Small intestine (tissue), 7 donors: ENCODE measurements at regions not wholly inside any gene's neighbourhood (a gene's known extent, or its start where the extent isn't known, plus 50 kb on each side); places are given as distances from the start of the nearest gene placed in this dataset.
A peak's percentile ranks its signal among the peaks of the same experiment; 100 is the strongest.

ENCODE experiments used
- DNase-seq, 2 donors: peaks; one replicate each; pipeline versions ENCODE4 v3.0.0 to v3.0.0-alpha.2; 2013
- FAIRE-seq: peaks from 2 replicates; lab custom pipeline; 2012; peaks lifted over from hg19 to GRCh38; lab: Jason Lieb, UNC
- H3K27ac ChIP-seq, 3 donors: one replicate each; pipeline ENCODE4 v1.5.1; 2013; ENCODE audit warnings: low read length in 2 of 3, mild to moderate bottlenecking in 2 of 3, control low read depth in 1 of 3, inconsistent platforms in 1 of 3, low read depth in 1 of 3, moderate library complexity in 1 of 3
- H3K27me3 ChIP-seq, 3 donors: one replicate each; pipeline ENCODE4 v1.6.1; 2013; ENCODE audit warnings: low read length in 3 of 3, inconsistent platforms in 1 of 3; ENCODE audit not compliant: control insufficient read depth in 3 of 3, insufficient read depth in 3 of 3
- H3K36me3 ChIP-seq, 3 donors: one replicate each; pipeline ENCODE4 v1.6.1; 2013; ENCODE audit warnings: low read length in 3 of 3, inconsistent platforms in 1 of 3, low read depth in 1 of 3, mild to moderate bottlenecking in 1 of 3, moderate library complexity in 1 of 3; ENCODE audit not compliant: control insufficient read depth in 3 of 3, insufficient read depth in 2 of 3
- H3K4me1 ChIP-seq, 3 donors: one replicate each; pipeline ENCODE4 v1.6.1; 2013; ENCODE audit warnings: low read length in 2 of 3, inconsistent platforms in 1 of 3, low read depth in 1 of 3, mild to moderate bottlenecking in 1 of 3, moderate library complexity in 1 of 3; ENCODE audit not compliant: control insufficient read depth in 3 of 3, insufficient read depth in 2 of 3
- H3K4me3 ChIP-seq, 3 donors: one replicate each; pipeline ENCODE4 v1.5.1; 2013; ENCODE audit warnings: low read length in 3 of 3, control low read depth in 1 of 3, inconsistent platforms in 1 of 3, low read depth in 1 of 3, mild to moderate bottlenecking in 1 of 3, moderate library complexity in 1 of 3
- H3K9me3 ChIP-seq, 2 donors: one replicate each; pipeline ENCODE4 v1.6.1; 2013; ENCODE audit warnings: low read depth in 1 of 2, low read length in 1 of 2; ENCODE audit not compliant: control insufficient read depth in 2 of 2, insufficient read depth in 1 of 2
- WGBS, 3 donors: extraction: QIAGEN DNeasy Blood & Tissue Kit; methylation state at CpG; one replicate each; pipeline ENCODE4 v1.1.7; 2013; 5-methylcytosine and 5-hydroxymethylcytosine counted together
- donor health status: healthy with polysubstance abuse.
- donor health status: control.
- donor health status: control.
- donor health status: Bipolar disorder and iron deficiency.
- donor health status: healthy.

- Histone ChIP-seq H3K4me1 (peaks cover 0 to 24% (median 0%) of the 10 kb centered on the region in 3 donors), H3K9me3 (no peaks in the 10 kb centered on the region), H3K27me3 (no peaks in the 10 kb centered on the region), H3K4me3 (no peak overlapping the region), H3K27ac (peak overlapping the region in 1 of 3 donors; percentile 52), H3K36me3 (no peaks in the 10 kb centered on the region)
- 52 to 70% (median 66%) methylated on average over 1 of the region's 1 CpG for WGBS, 3 donors
- no peak for FAIRE-seq
- DNase-seq = no peak
Observed at GRCh38 chr1:55860326-55860725, 645.2 kb upstream of the USP24 start.

DNA sequence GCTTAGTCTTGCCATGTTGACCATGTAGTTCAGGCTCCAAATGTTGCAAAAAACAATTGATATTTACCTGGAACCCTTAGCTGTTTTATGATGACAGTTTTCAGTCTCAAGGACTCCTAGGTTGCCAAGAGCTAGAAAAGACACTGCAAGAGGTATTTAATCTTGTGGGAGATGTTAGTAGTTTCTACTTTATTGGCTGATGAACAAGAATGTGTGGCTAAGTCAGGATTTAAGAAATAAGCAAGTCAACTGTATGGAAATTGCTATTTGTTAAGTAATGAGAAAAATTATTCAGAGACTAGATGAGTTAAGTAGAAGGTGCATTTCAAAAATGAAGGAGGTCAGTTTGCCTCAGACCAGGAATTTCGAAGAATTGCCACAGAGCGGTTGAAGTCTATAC, 639.7 kb upstream of the USP24 start:
- no peak for DNase-seq
- 42 to 97% (median 91%) methylated on average over 2 of the region's 2 CpGs for WGBS, 3 donors
- H3K36me3 ChIP-seq = no peaks in the 10 kb centered on the region

DNA sequence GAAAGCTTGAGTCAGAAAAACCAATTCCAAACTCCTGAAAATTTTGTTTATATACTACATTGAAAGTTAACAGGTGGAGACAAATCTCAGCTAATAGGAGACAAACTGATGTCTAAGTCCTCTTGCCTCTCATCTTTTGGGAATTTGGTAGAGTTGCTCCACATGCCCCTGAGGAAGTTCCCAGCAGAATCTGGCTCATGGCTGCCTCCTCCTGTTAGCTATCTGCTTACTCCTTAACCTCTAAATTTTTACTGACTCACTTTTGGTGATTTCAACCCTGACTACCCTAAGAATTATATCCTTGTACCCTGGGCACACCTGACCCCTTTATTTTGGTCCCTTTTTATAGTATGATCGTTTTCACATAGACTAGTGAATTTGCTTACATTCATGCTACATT, 633.7 kb upstream of the USP24 start:
- Histone ChIP-seq H3K4me3 (no peak overlapping the region), H3K9me3 (no peaks in the 10 kb centered on the region), H3K27ac (no peak overlapping the region), H3K27me3 (no peaks in the 10 kb centered on the region), H3K4me1 (no peaks in the 10 kb centered on the region), H3K36me3 (no peaks in the 10 kb centered on the region)
- FAIRE-seq (no peak), DNase-seq (no peak)
- 47 to 78% (median 54%) methylated on average over 1 of the region's 1 CpG for WGBS, 3 donors

More for the DNA sequence above, 639.7 kb upstream of the USP24 start:
- Histone ChIP-seq H3K27ac (no peak overlapping the region), H3K4me1 (peaks cover 0 to 11% (median 0%) of the 10 kb centered on the region in 3 donors), H3K27me3 (no peaks in the 10 kb centered on the region), H3K4me3 (no peak overlapping the region), H3K9me3 (no peaks in the 10 kb centered on the region)
- FAIRE-seq = no peak

- Histone ChIP-seq H3K4me3 (no peak overlapping the region), H3K9me3 (no peaks in the 10 kb centered on the region), H3K27ac (no peak overlapping the region), H3K27me3 (no peaks in the 10 kb centered on the region), H3K36me3 (no peaks in the 10 kb centered on the region), H3K4me1 (no peaks in the 10 kb centered on the region)
- WGBS, 3 donors = 54 to 66% (median 59%) methylated on average over 2 of the region's 2 CpGs
- FAIRE-seq (no peak), DNase-seq (no peak)
Observed at GRCh38 chr1:55846051-55846450, 630.9 kb upstream of the USP24 start.

GRCh38 chr1:55844322-55844721, 629.2 kb upstream of the USP24 start:
- Histone ChIP-seq H3K9me3 (no peaks in the 10 kb centered on the region), H3K36me3 (no peaks in the 10 kb centered on the region), H3K4me3 (no peak overlapping the region), H3K4me1 (no peaks in the 10 kb centered on the region), H3K27me3 (no peaks in the 10 kb centered on the region), H3K27ac (no peak overlapping the region)
- FAIRE-seq (no peak), DNase-seq (no peak)
- 94 to 97% (median 96%) methylated on average over 1 of the region's 1 CpG for WGBS, 3 donors

DNA sequence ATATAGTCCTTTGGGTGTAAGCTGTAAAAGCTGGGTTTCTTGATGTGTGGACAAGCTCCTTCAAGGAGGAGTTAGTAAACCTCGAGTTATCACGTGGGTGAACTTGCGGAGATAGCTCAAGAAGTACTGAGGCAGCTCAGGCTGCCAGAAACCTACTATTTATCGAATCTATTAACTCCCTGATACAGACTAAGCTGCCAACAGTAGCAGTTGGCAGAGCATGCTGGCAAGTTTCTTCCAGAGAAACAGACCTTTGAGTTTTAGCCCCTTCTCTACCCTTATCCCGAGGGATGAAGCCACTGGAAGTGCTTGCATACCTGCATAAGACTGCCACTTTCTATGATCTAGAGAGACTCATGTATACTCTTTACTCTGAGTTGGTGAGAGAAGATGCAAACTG, 624.5 kb upstream of the USP24 start:
- H3K9me3 ChIP-seq = no peaks in the 10 kb centered on the region
- 63 to 77% (median 66%) methylated on average over 5 of the region's 5 CpGs for WGBS, 3 donors
- DNase-seq (peak in 1 of 2 donors; percentile 45), FAIRE-seq (no peak)
- no peaks in the 10 kb centered on the region for H3K27me3 ChIP-seq
- H3K36me3 ChIP-seq = no peaks in the 10 kb centered on the region
- H3K4me1 ChIP-seq = no peaks in the 10 kb centered on the region
- H3K4me3 ChIP-seq = no peak overlapping the region
- H3K27ac ChIP-seq = no peak overlapping the region

- no peaks in the 10 kb centered on the region for H3K27me3 ChIP-seq
- no peak overlapping the region for H3K27ac ChIP-seq
- DNase-seq (peak in 1 of 2 donors; percentile 42), FAIRE-seq (no peak)
- no peak overlapping the region for H3K4me3 ChIP-seq
- no peaks in the 10 kb centered on the region for H3K9me3 ChIP-seq
- H3K4me1 ChIP-seq = no peaks in the 10 kb centered on the region
- H3K36me3 ChIP-seq = no peaks in the 10 kb centered on the region
- WGBS, 3 donors = 85 to 97% (median 90%) methylated on average over 1 of the region's 1 CpG
Observed at GRCh38 chr1:55839221-55839620, 624.1 kb upstream of the USP24 start.

- Histone ChIP-seq H3K27me3 (no peaks in the 10 kb centered on the region), H3K27ac (peak overlapping the region in 1 of 3 donors; percentile 8), H3K4me3 (no peak overlapping the region), H3K36me3 (no peaks in the 10 kb centered on the region), H3K9me3 (no peaks in the 10 kb centered on the region), H3K4me1 (no peaks in the 10 kb centered on the region)
- DNase-seq = no peak
- WGBS, 3 donors = 68 to 72% (median 70%) methylated on average over 3 of the region's 3 CpGs
- FAIRE-seq = no peak
Observed at GRCh38 chr1:55836086-55836485, 620.9 kb upstream of the USP24 start.

DNA sequence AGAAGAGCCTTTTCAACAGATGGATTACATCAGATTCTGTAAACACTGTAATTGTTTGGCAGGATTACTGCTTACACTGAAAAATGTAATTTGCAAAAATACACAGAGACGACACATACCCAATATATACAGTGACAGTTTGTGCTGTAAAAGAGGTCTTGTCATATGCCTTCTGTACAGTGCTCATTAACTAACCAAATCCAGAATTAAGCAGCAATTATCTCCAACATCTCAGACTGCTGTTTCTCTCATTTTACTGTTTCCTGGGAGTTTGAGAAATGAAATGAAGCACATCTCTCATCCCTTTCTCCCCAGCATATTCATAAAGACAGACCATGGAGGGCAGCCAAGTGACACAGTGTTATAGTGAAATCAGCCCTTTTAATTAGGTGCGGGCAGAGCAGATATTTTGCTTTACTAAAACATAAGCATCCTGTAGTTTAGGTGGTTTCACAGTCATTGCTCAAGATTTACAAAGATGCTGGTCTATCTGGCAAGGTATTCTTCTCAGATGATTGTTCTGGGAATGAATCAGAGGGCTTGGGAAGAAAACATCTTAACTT, 618.4 kb upstream of the USP24 start:
- FAIRE-seq (no peak), DNase-seq (no peak)
- Histone ChIP-seq H3K36me3 (no peaks in the 10 kb centered on the region), H3K27ac (no peak overlapping the region), H3K4me1 (no peaks in the 10 kb centered on the region), H3K4me3 (no peak overlapping the region), H3K27me3 (no peaks in the 10 kb centered on the region), H3K9me3 (no peaks in the 10 kb centered on the region)
- WGBS, 3 donors = 63 to 72% (median 68%) methylated on average over 2 of the region's 2 CpGs
